HUES48 (cell line): ENCODE measurements at regions not wholly inside any gene's neighbourhood (a gene's known extent, or its start where the extent isn't known, plus 50 kb on each side); places are given as distances from the start of the nearest gene placed in this dataset.
"Not testable (repeated sequence)": the region's sequence is repeated elsewhere in the genome, so short reads cannot be mapped to it uniquely, and the experiment has no call there.

Experiments
- H3K27ac ChIP-seq: one replicate; pipeline ENCODE4 v1.7.0; 2013; ENCODE audit warnings: low read depth, low read length, inconsistent platforms
- H3K27me3 ChIP-seq: 2 replicates; pipeline ENCODE4 v1.6.1; 2013; ENCODE audit warnings: mild to moderate bottlenecking, low read length; ENCODE audit not compliant: control insufficient read depth, insufficient read depth
- H3K36me3 ChIP-seq: 2 replicates; pipeline ENCODE4 v1.6.1; 2013; ENCODE audit warnings: low read length; ENCODE audit not compliant: control insufficient read depth, insufficient read depth
- H3K4me1 ChIP-seq: 2 replicates; pipeline ENCODE4 v1.6.1; 2013; ENCODE audit warnings: mild to moderate bottlenecking, low read length; ENCODE audit not compliant: control insufficient read depth, insufficient read depth
- H3K4me3 ChIP-seq: 2 replicates; pipeline ENCODE4 v1.5.1; 2013; ENCODE audit warnings: mild to moderate bottlenecking, low read depth, low read length
- H3K9ac ChIP-seq: 2 replicates; pipeline ENCODE4 v1.6.1; 2013; ENCODE audit warnings: mild to moderate bottlenecking, low read depth, low read length, moderate library complexity
- H3K9me3 ChIP-seq: 2 replicates; pipeline ENCODE4 v1.6.1; 2013; ENCODE audit warnings: low read length; ENCODE audit not compliant: control insufficient read depth, insufficient read depth

GRCh38 chr16:85238233-85238647, 126.0 kb upstream of the CIBAR2 start:
- H3K4me1 ChIP-seq = peaks cover 41% of the 10 kb centered on the region
- peak overlapping the region; percentile 55 for H3K27ac ChIP-seq
- no peaks in the 10 kb centered on the region for H3K9me3 ChIP-seq
- no peaks in the 10 kb centered on the region for H3K36me3 ChIP-seq
- H3K27me3 ChIP-seq = no peaks in the 10 kb centered on the region
- no peak overlapping the region; the same call in 1 of the 2 replicates for H3K9ac ChIP-seq
- no peak overlapping the region for H3K4me3 ChIP-seq

- Histone ChIP-seq H3K9ac (no peak overlapping the region), H3K4me1 (peaks cover 38% of the 10 kb centered on the region), H3K9me3 (no peaks in the 10 kb centered on the region), H3K27me3 (no peaks in the 10 kb centered on the region), H3K36me3 (no peaks in the 10 kb centered on the region), H3K4me3 (no peak overlapping the region), H3K27ac (no peak overlapping the region)
These were observed 127.0 kb upstream of the CIBAR2 start for GRCh38 chr16:85239239-85239638.

GRCh38 chr16:85239871-85240270, 127.6 kb upstream of the CIBAR2 start:
- no peak overlapping the region for H3K9ac ChIP-seq
- no peak overlapping the region for H3K27ac ChIP-seq
- H3K27me3 ChIP-seq = no peaks in the 10 kb centered on the region
- no peak overlapping the region for H3K4me3 ChIP-seq
- peaks cover 35% of the 10 kb centered on the region for H3K4me1 ChIP-seq
- no peaks in the 10 kb centered on the region for H3K9me3 ChIP-seq
- no peaks in the 10 kb centered on the region for H3K36me3 ChIP-seq

GRCh38 chr16:85240982-85241924, 129.0 kb upstream of the CIBAR2 start:
- Histone ChIP-seq H3K9ac (no peak overlapping the region), H3K27ac (peak overlapping the region; percentile 43)

GRCh38 chr16:85242140-85242539, 129.9 kb upstream of the CIBAR2 start:
- Histone ChIP-seq H3K9me3 (no peaks in the 10 kb centered on the region), H3K27ac (no peak overlapping the region)

More at GRCh38 chr16:85240982-85241924, 129.0 kb upstream of the CIBAR2 start:
- H3K27me3 ChIP-seq = no peaks in the 10 kb centered on the region
- H3K36me3 ChIP-seq = no peaks in the 10 kb centered on the region
- no peaks in the 10 kb centered on the region for H3K9me3 ChIP-seq
- no peak overlapping the region for H3K4me3 ChIP-seq
- H3K4me1 ChIP-seq = peaks cover 37% of the 10 kb centered on the region

GRCh38 chr16:85243308-85243707, 131.0 kb upstream of the CIBAR2 start:
- Histone ChIP-seq H3K9ac (no peak overlapping the region), H3K4me3 (no peak overlapping the region), H3K36me3 (no peaks in the 10 kb centered on the region), H3K27ac (no peak overlapping the region), H3K9me3 (no peaks in the 10 kb centered on the region), H3K4me1 (peaks cover 29% of the 10 kb centered on the region), H3K27me3 (no peaks in the 10 kb centered on the region)

More at GRCh38 chr16:85242140-85242539, 129.9 kb upstream of the CIBAR2 start:
- no peaks in the 10 kb centered on the region for H3K27me3 ChIP-seq
- H3K4me1 ChIP-seq = peaks cover 35% of the 10 kb centered on the region
- no peak overlapping the region for H3K9ac ChIP-seq
- H3K4me3 ChIP-seq = no peak overlapping the region
- H3K36me3 ChIP-seq = no peaks in the 10 kb centered on the region

GRCh38 chr16:85244452-85244851, 132.2 kb upstream of the CIBAR2 start:
- H3K27ac ChIP-seq, H3K36me3 ChIP-seq, H3K9ac ChIP-seq, H3K27me3 ChIP-seq, H3K9me3 ChIP-seq, H3K4me3 ChIP-seq: not testable (repeated sequence)
- H3K4me1 ChIP-seq = peaks cover 26% of the 10 kb centered on the region

- Histone ChIP-seq H3K9ac (no peak overlapping the region), H3K9me3 (no peaks in the 10 kb centered on the region), H3K36me3 (no peaks in the 10 kb centered on the region), H3K27ac (no peak overlapping the region), H3K4me1 (peaks cover 27% of the 10 kb centered on the region), H3K4me3 (no peak overlapping the region), H3K27me3 (no peaks in the 10 kb centered on the region)
These were observed 133.3 kb upstream of the CIBAR2 start for GRCh38 chr16:85245307-85246172.

GRCh38 chr16:85246473-85246872, 134.2 kb upstream of the CIBAR2 start:
- no peaks in the 10 kb centered on the region for H3K9me3 ChIP-seq
- H3K9ac ChIP-seq = no peak overlapping the region
- no peaks in the 10 kb centered on the region for H3K36me3 ChIP-seq
- H3K4me3 ChIP-seq = no peak overlapping the region
- no peak overlapping the region for H3K27ac ChIP-seq
- H3K4me1 ChIP-seq = peaks cover 17% of the 10 kb centered on the region; the same call in 1 of the 2 replicates
- H3K27me3 ChIP-seq = no peaks in the 10 kb centered on the region

GRCh38 chr16:85246973-85247372, 134.7 kb upstream of the CIBAR2 start:
- no peaks in the 10 kb centered on the region for H3K9me3 ChIP-seq
- H3K27me3 ChIP-seq = no peaks in the 10 kb centered on the region
- H3K27ac ChIP-seq = no peak overlapping the region
- H3K4me1 ChIP-seq = peaks cover 12% of the 10 kb centered on the region; the same call in 1 of the 2 replicates
- H3K4me3 ChIP-seq = no peak overlapping the region
- no peaks in the 10 kb centered on the region for H3K36me3 ChIP-seq
- H3K9ac ChIP-seq = no peak overlapping the region
